Ectodermal cell (in vitro differentiated cells): ENCODE measurements at regions not wholly inside any gene's neighbourhood (a gene's known extent, or its start where the extent isn't known, plus 50 kb on each side); places are given as distances from the start of the nearest gene placed in this dataset.
"Not testable (repeated sequence)": the region's sequence is repeated elsewhere in the genome, so short reads cannot be mapped to it uniquely, and the experiment has no call there.

ENCODE experiments used
- H3K27ac ChIP-seq: 2 replicates; pipeline ENCODE4 v1.7.0; 2013; ENCODE audit warnings: mild to moderate bottlenecking, low read depth, low read length; ENCODE audit not compliant: insufficient read depth, poor library complexity, severe bottlenecking
- H3K27me3 ChIP-seq: 2 replicates; pipeline ENCODE4 v1.7.0; 2013; ENCODE audit warnings: mild to moderate bottlenecking, low read length; ENCODE audit not compliant: insufficient read depth, control insufficient read depth, poor library complexity, severe bottlenecking
- H3K36me3 ChIP-seq: one replicate; pipeline ENCODE4 v1.7.0; 2013; ENCODE audit warnings: low read length; ENCODE audit not compliant: control insufficient read depth, insufficient read depth
- H3K4me1 ChIP-seq: one replicate; pipeline ENCODE4 v1.7.0; 2013; ENCODE audit warnings: low read length; ENCODE audit not compliant: control insufficient read depth, insufficient read depth
- H3K4me3 ChIP-seq: 2 replicates; pipeline ENCODE4 v1.7.0; 2013; ENCODE audit warnings: low read depth, low read length, control low read depth; ENCODE audit not compliant: insufficient read depth
- H3K9me3 ChIP-seq: 2 replicates; pipeline ENCODE4 v1.7.0; 2013; ENCODE audit warnings: mild to moderate bottlenecking, low read length, moderate library complexity; ENCODE audit not compliant: control insufficient read depth
- WGBS, 2 experiments: methylation state at CpG; one replicate each; pipeline ENCODE4 v1.1.7; 2013; ENCODE audit warnings: missing lambda C conversion rate in 2 of 2; 5-methylcytosine and 5-hydroxymethylcytosine counted together

GRCh38 chr11:24415955-24416636 is 80.8 kb upstream of the LUZP2 start:
- 94 to 96% methylated on average over 34 of the region's 34 CpGs for WGBS, 2 experiments
- not testable (repeated sequence) for H3K9me3 ChIP-seq, H3K36me3 ChIP-seq, H3K27me3 ChIP-seq, H3K4me1 ChIP-seq, H3K4me3 ChIP-seq, H3K27ac ChIP-seq

GRCh38 chr11:24421766-24422165 is 75.1 kb upstream of the LUZP2 start:
- no peaks in the 10 kb centered on the region for H3K9me3 ChIP-seq
- no peak overlapping the region for H3K27ac ChIP-seq
- H3K4me1 ChIP-seq, result no peaks in the 10 kb centered on the region
- WGBS, 2 experiments, result 94 to 95% methylated on average over 3 of the region's 3 CpGs
- H3K36me3 ChIP-seq, result no peaks in the 10 kb centered on the region
- H3K4me3 ChIP-seq, result no peak overlapping the region
- H3K27me3 ChIP-seq, result no peaks in the 10 kb centered on the region

GRCh38 chr11:24422376-24422775 is 74.5 kb upstream of the LUZP2 start:
- WGBS, 2 experiments, result 81 to 88% methylated on average over 1 of the region's 1 CpG
- Histone ChIP-seq H3K9me3 (no peaks in the 10 kb centered on the region), H3K27me3 (no peaks in the 10 kb centered on the region), H3K4me1 (no peaks in the 10 kb centered on the region), H3K27ac (no peak overlapping the region), H3K4me3 (no peak overlapping the region), H3K36me3 (no peaks in the 10 kb centered on the region)

GRCh38 chr11:24437123-24437522 is 59.7 kb upstream of the LUZP2 start:
- 88 to 92% methylated on average over 4 of the region's 4 CpGs for WGBS, 2 experiments
- no peaks in the 10 kb centered on the region for H3K4me1 ChIP-seq

More at GRCh38 chr11:24437123-24437522, 59.7 kb upstream of the LUZP2 start:
- Histone ChIP-seq H3K4me3 (no peak overlapping the region), H3K36me3 (no peaks in the 10 kb centered on the region), H3K27me3 (no peaks in the 10 kb centered on the region), H3K27ac (no peak overlapping the region), H3K9me3 (no peaks in the 10 kb centered on the region)
